WTC11 (cell line): ENCODE measurements at regions not wholly inside any gene's neighbourhood (a gene's known extent, or its start where the extent isn't known, plus 50 kb on each side); places are given as distances from the start of the nearest gene placed in this dataset.

Source experiments
- ATAC-seq: fragments of 200-7000 bp; cut with Tn5 transposase; 2 replicates; pipeline ENCODE4 v1.10.0; 2021; ENCODE audit warnings: mild to moderate bottlenecking, moderate library complexity
- CTCF ChIA-PET: fragments of 300-600 bp; sonication (Branson Sonifier 250); formaldehyde crosslinking; loops from one replicate; lab custom pipeline; 2021; ENCODE audit warnings: antibody characterized with exemption; lab: Charles Lee
- POLR2A ChIA-PET: fragments of 350-600 bp; sonication (Branson Sonifier 250); formaldehyde crosslinking; loops from one replicate; lab custom pipeline; 2021; ENCODE audit warnings: antibody characterized with exemption; lab: Charles Lee
- DNase-seq: peaks from one replicate; pipeline ENCODE4 v3.0.0; 2021; ENCODE audit warnings: low spot score
- H3K27ac Mint-ChIP-seq: 2 replicates; pipeline ENCODE4 v1.8.0; 2021; ENCODE audit warnings: mixed read lengths
- H3K27me3 Mint-ChIP-seq: 2 replicates; pipeline ENCODE4 v1.8.0; 2021; ENCODE audit warnings: low read depth, mild to moderate bottlenecking, moderate library complexity, mixed read lengths
- H3K36me3 Mint-ChIP-seq: 2 replicates; pipeline ENCODE4 v1.8.0; 2021; ENCODE audit warnings: mixed read lengths
- H3K4me1 Mint-ChIP-seq: 2 replicates; pipeline ENCODE4 v1.8.0; 2022; ENCODE audit warnings: mixed read lengths
- H3K4me3 Mint-ChIP-seq: 2 replicates; pipeline ENCODE4 v1.8.0; 2021; ENCODE audit warnings: mild to moderate bottlenecking, moderate library complexity, mixed read lengths
- H3K9me3 Mint-ChIP-seq: 2 replicates; pipeline ENCODE4 v1.8.0; 2021; ENCODE audit warnings: mixed read lengths
- AFF4 ChIP-seq: sonication (generic); formaldehyde crosslinking; IDR thresholded peaks from 2 replicates; pipeline ENCODE4 v1.8.1; 2023; ENCODE audit warnings: mild to moderate bottlenecking, missing genetic modification reagents, borderline replicate concordance
- AR ChIP-seq: fragments of 250-450 bp; sonication (Bioruptor Pico); IDR thresholded peaks from 2 replicates; pipeline ENCODE4 v1.9.0; 2021; ENCODE audit warnings: mild to moderate bottlenecking
- ATF1 ChIP-seq: sonication (generic); formaldehyde crosslinking; IDR thresholded peaks from 2 replicates; pipeline ENCODE4 v1.8.1; 2023; ENCODE audit warnings: mild to moderate bottlenecking, moderate library complexity, missing genetic modification reagents
- ATF3 ChIP-seq: sonication (generic); formaldehyde crosslinking; conservative IDR thresholded peaks from 2 replicates; pipeline ENCODE4 v1.8.1; 2022; ENCODE audit warnings: mild to moderate bottlenecking, missing genetic modification reagents
- CDX4 ChIP-seq: fragments of 250-450 bp; sonication (Bioruptor Pico); IDR thresholded peaks from 2 replicates; pipeline ENCODE4 v1.9.0; 2021; ENCODE audit warnings: moderate library complexity, mild to moderate bottlenecking, inconsistent platforms, borderline replicate concordance
- CREB1 ChIP-seq: sonication (generic); formaldehyde crosslinking; IDR thresholded peaks from 2 replicates; pipeline ENCODE4 v1.8.0; 2023; ENCODE audit warnings: mild to moderate bottlenecking, missing genetic modification reagents
- E2F4 ChIP-seq: sonication (generic); formaldehyde crosslinking; IDR thresholded peaks from 2 replicates; pipeline ENCODE4 v1.8.1; 2022; ENCODE audit warnings: low read depth, mild to moderate bottlenecking, moderate library complexity, missing genetic modification reagents, borderline replicate concordance
- GTF2I ChIP-seq: fragments of 250-450 bp; sonication (Bioruptor Pico); conservative IDR thresholded peaks from 2 replicates; pipeline ENCODE4 v1.4.0; 2021; ENCODE audit warnings: mild to moderate bottlenecking
- JAZF1 ChIP-seq: fragments of 250-450 bp; sonication (Bioruptor Pico); IDR thresholded peaks from 2 replicates; pipeline ENCODE4 v1.9.0; 2021; ENCODE audit warnings: moderate library complexity, mild to moderate bottlenecking, inconsistent platforms
- MAX ChIP-seq: sonication (generic); formaldehyde crosslinking; IDR thresholded peaks from 2 replicates; pipeline ENCODE4 v1.8.0; 2022; ENCODE audit warnings: mild to moderate bottlenecking, missing genetic modification reagents
- RORB ChIP-seq: fragments of 250-450 bp; sonication (Bioruptor Pico); IDR thresholded peaks from 2 replicates; pipeline ENCODE4 v1.9.0; 2021; ENCODE audit warnings: mild to moderate bottlenecking
- SOX15 ChIP-seq: fragments of 250-450 bp; sonication (Bioruptor Pico); IDR thresholded peaks from 2 replicates; pipeline ENCODE4 v1.9.0; 2021; ENCODE audit warnings: mild to moderate bottlenecking
- SP1 ChIP-seq: sonication (generic); formaldehyde crosslinking; conservative IDR thresholded peaks from 2 replicates; pipeline ENCODE4 v1.8.1; 2022; ENCODE audit warnings: missing genetic modification reagents
- TP53 ChIP-seq: sonication (generic); formaldehyde crosslinking; IDR thresholded peaks from 2 replicates; pipeline ENCODE4 v1.8.1; 2023; ENCODE audit warnings: mild to moderate bottlenecking, missing genetic modification reagents
- USF1 ChIP-seq: sonication (generic); formaldehyde crosslinking; IDR thresholded peaks from 2 replicates; pipeline ENCODE4 v1.8.0; 2022; ENCODE audit warnings: mild to moderate bottlenecking, missing genetic modification reagents
- ZNF232 ChIP-seq: sonication (generic); formaldehyde crosslinking; IDR thresholded peaks from 2 replicates; pipeline ENCODE4 v1.8.0; 2022; ENCODE audit warnings: mild to moderate bottlenecking, missing genetic modification reagents
- ZNF396 ChIP-seq: fragments of 250-450 bp; sonication (Bioruptor Pico); IDR thresholded peaks from 2 replicates; pipeline ENCODE4 v1.8.0; 2021; ENCODE audit warnings: mild to moderate bottlenecking, moderate library complexity, borderline replicate concordance
- ZNF423 ChIP-seq: fragments of 250-450 bp; sonication (Bioruptor Pico); IDR thresholded peaks from 2 replicates; pipeline ENCODE4 v2.1.2; 2022; ENCODE audit warnings: mild to moderate bottlenecking, moderate library complexity

GRCh38 chr10:36676756-36677430 is 448.5 kb upstream of the ANKRD30A start:
- Mint-ChIP-seq H3K27me3 (no peaks in the 10 kb centered on the region), H3K27ac (no peak overlapping the region), H3K36me3 (no peaks in the 10 kb centered on the region), H3K4me3 (no peak overlapping the region), H3K4me1 (peaks cover 9% of the 10 kb centered on the region; the same call in 1 of the 2 replicates), H3K9me3 (no peaks in the 10 kb centered on the region)
- DNase-seq (no peak), ATAC-seq (no peak)
- no peak for TF ChIP-seq E2F4 (CRISPR knock-in tag)
- no peak for TF ChIP-seq ZNF396 (CRISPR knock-in tag)
- TF ChIP-seq MAX (CRISPR knock-in tag): no peak
- no peak for TF ChIP-seq TP53 (CRISPR knock-in tag)
- TF ChIP-seq SOX15 (CRISPR knock-in tag): no peak
- no peak for TF ChIP-seq SP1 (CRISPR knock-in tag)
- no peak for TF ChIP-seq ZNF232 (CRISPR knock-in tag)
- no peak for TF ChIP-seq AFF4
- TF ChIP-seq AR (CRISPR knock-in tag): no peak
- no peak for TF ChIP-seq RORB (CRISPR knock-in tag)
- TF ChIP-seq CDX4 (CRISPR knock-in tag): no peak
- TF ChIP-seq ATF3 (CRISPR knock-in tag): no peak
- TF ChIP-seq ATF1 (CRISPR knock-in tag): no peak
- no peak for TF ChIP-seq USF1 (CRISPR knock-in tag)
- TF ChIP-seq GTF2I (CRISPR knock-in tag): no peak
- TF ChIP-seq CREB1 (CRISPR knock-in tag): no peak
- no peak for TF ChIP-seq JAZF1 (CRISPR knock-in tag)
- no peak for TF ChIP-seq ZNF423 (CRISPR knock-in tag)
- POLR2A ChIA-PET: no interaction called here
- CTCF ChIA-PET: interaction anchor here (1.2 kb wide), 1 partner anchor 49 kb away, joined by 3 read pairs; no protein-coding TSS in a partner anchor
